Renal cortex interstitium (tissue), 11 donors: ENCODE measurements at regions not wholly inside any gene's neighbourhood (a gene's known extent, or its start where the extent isn't known, plus 50 kb on each side); places are given as distances from the start of the nearest gene placed in this dataset.
"Not testable (repeated sequence)": the region's sequence is repeated elsewhere in the genome, so short reads cannot be mapped to it uniquely, and the experiment has no call there.

Source experiments
- DNase-seq, 11 donors: peaks; one replicate each; pipeline ENCODE4 v3.0.0-alpha.2; 2013; ENCODE audit warnings: low read depth in 9 of 11, low spot score in 4 of 11; ENCODE audit errors: extremely low read depth in 1 of 11

GRCh38 chr18:75752740-75753263 lies 325.3 kb upstream of the SMIM21 start:
- no peak for DNase-seq

- no peak for DNase-seq
These were observed 317.6 kb upstream of the SMIM21 start for GRCh38 chr18:75745147-75745546.

- no peak for DNase-seq
These were observed 315.0 kb upstream of the SMIM21 start for GRCh38 chr18:75742516-75742915.

- DNase-seq, result no peak
These were observed 312.2 kb upstream of the SMIM21 start for GRCh38 chr18:75739682-75740081.

GRCh38 chr18:75735291-75735690 lies 307.8 kb upstream of the SMIM21 start:
- DNase-seq, result no peak

- DNase-seq, result no peak
These were observed 302.7 kb upstream of the SMIM21 start for GRCh38 chr18:75730249-75730648.

GRCh38 chr18:75728621-75729020 lies 301.1 kb upstream of the SMIM21 start:
- no peak for DNase-seq

GRCh38 chr18:75727456-75727855 lies 300.0 kb upstream of the SMIM21 start:
- peak in 4 of 11 donors; percentile 1 to 2 (median 2) for DNase-seq

- DNase-seq, result no peak
These were observed 296.2 kb upstream of the SMIM21 start for GRCh38 chr18:75723521-75724340.

- DNase-seq, result no peak
These were observed 287.3 kb upstream of the SMIM21 start for GRCh38 chr18:75714766-75715165.

- not testable (repeated sequence) for DNase-seq
These were observed 284.8 kb upstream of the SMIM21 start for GRCh38 chr18:75712124-75712867.

- no peak for DNase-seq
These were observed 273.1 kb upstream of the SMIM21 start for GRCh38 chr18:75700561-75700960.

GRCh38 chr18:75698861-75699260 lies 271.4 kb upstream of the SMIM21 start:
- DNase-seq, result no peak

- no peak for DNase-seq
These were observed 270.0 kb upstream of the SMIM21 start for GRCh38 chr18:75697493-75697892.

- no peak for DNase-seq
These were observed 268.9 kb upstream of the SMIM21 start for GRCh38 chr18:75696391-75696790.

- DNase-seq, result no peak
These were observed 266.8 kb upstream of the SMIM21 start for GRCh38 chr18:75694292-75694691.

GRCh38 chr18:75691483-75691882 lies 264.0 kb upstream of the SMIM21 start:
- DNase-seq, result no peak

- DNase-seq, result not testable (repeated sequence)
These were observed 262.8 kb upstream of the SMIM21 start for GRCh38 chr18:75690283-75690682.

- DNase-seq, result no peak
These were observed 260.1 kb upstream of the SMIM21 start for GRCh38 chr18:75687626-75688025.

- DNase-seq, result no peak
These were observed 255.9 kb upstream of the SMIM21 start for GRCh38 chr18:75683426-75683825.
